ENCODE measurements at regions not wholly inside any gene's neighbourhood (a gene's known extent, or its start where the extent isn't known, plus 50 kb on each side); places are given as distances from the start of the nearest gene placed in this dataset.

GRCh38 chr22:27113641-27114040 lies 456.3 kb downstream of the MIAT start:
- ATAC-seq: no peak
- H3K36me3 Mint-ChIP-seq: no peaks in the 10 kb centered on the region
- H3K27ac Mint-ChIP-seq: no peak overlapping the region
- no peaks in the 10 kb centered on the region for H3K4me1 Mint-ChIP-seq
- peaks cover 0 to 7% (median 3%) of the 10 kb centered on the region in 9 donors for H3K9me3 Mint-ChIP-seq
- no peak overlapping the region for H3K4me3 Mint-ChIP-seq
- POLR2A ChIA-PET: no interaction called here
- DNase-seq: no peak
- H3K27me3 Mint-ChIP-seq: peaks cover 7 to 42% (median 14%) of the 10 kb centered on the region in 5 donors

GRCh38 chr22:27114186-27114585 lies 456.8 kb downstream of the MIAT start:
- no peak overlapping the region for H3K27ac Mint-ChIP-seq
- peaks cover 6 to 42% (median 12%) of the 10 kb centered on the region in 5 donors for H3K27me3 Mint-ChIP-seq
- DNase-seq: no peak
- POLR2A ChIA-PET: no interaction called here
- H3K9me3 Mint-ChIP-seq: peaks cover 0 to 5% (median 2%) of the 10 kb centered on the region in 9 donors
- no peak for ATAC-seq
- H3K4me3 Mint-ChIP-seq: no peak overlapping the region
- no peaks in the 10 kb centered on the region for H3K4me1 Mint-ChIP-seq
- H3K36me3 Mint-ChIP-seq: no peaks in the 10 kb centered on the region

GRCh38 chr22:27115410-27115809 lies 458.0 kb downstream of the MIAT start:
- POLR2A ChIA-PET: no interaction called here
- H3K4me3 Mint-ChIP-seq: no peak overlapping the region
- H3K27ac Mint-ChIP-seq: no peak overlapping the region
- no peaks in the 10 kb centered on the region for H3K4me1 Mint-ChIP-seq
- H3K27me3 Mint-ChIP-seq: peaks cover 3 to 32% (median 11%) of the 10 kb centered on the region in 5 donors
- H3K9me3 Mint-ChIP-seq: peaks cover 0 to 5% (median 0%) of the 10 kb centered on the region in 9 donors
- no peak for DNase-seq
- no peak for ATAC-seq
- H3K36me3 Mint-ChIP-seq: no peaks in the 10 kb centered on the region

DNA sequence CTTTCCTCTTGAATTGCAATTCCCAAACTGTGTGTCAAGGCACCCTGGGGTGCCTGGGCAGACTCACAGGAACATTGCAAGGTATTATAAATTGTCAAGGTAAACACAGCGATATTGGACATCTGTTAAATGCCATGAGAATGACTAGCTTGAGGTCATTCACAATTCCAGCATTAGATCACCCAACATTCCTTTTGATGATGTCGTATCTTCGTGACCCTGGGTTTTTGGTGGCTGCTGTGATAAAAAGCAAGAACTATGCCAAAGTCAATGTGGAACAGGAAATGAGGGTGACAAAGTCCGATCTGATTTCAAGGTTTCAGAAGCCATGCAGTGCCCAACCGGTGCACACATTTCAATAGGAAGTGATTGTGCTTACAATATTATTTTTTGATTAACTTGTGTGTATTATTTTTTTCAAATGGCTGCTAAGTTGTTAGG lies 458.4 kb downstream of the MIAT start:
- DNase-seq (no peak), ATAC-seq (no peak)
- peaks cover 0 to 7% (median 0%) of the 10 kb centered on the region in 9 donors for H3K9me3 Mint-ChIP-seq
- H3K4me1 Mint-ChIP-seq: no peaks in the 10 kb centered on the region
- H3K36me3 Mint-ChIP-seq: no peaks in the 10 kb centered on the region
- no peak overlapping the region for H3K4me3 Mint-ChIP-seq
- peaks cover 3 to 27% (median 10%) of the 10 kb centered on the region in 5 donors for H3K27me3 Mint-ChIP-seq
- no peak overlapping the region for H3K27ac Mint-ChIP-seq
- POLR2A ChIA-PET: no interaction called here

GRCh38 chr22:27116312-27117086 lies 459.1 kb downstream of the MIAT start:
- H3K4me1 Mint-ChIP-seq: no peaks in the 10 kb centered on the region
- H3K9me3 Mint-ChIP-seq: peaks cover 0 to 7% (median 0%) of the 10 kb centered on the region in 9 donors
- no peak for ATAC-seq
- H3K27ac Mint-ChIP-seq: no peak overlapping the region
- no peak overlapping the region for H3K4me3 Mint-ChIP-seq
- no peaks in the 10 kb centered on the region for H3K36me3 Mint-ChIP-seq
- POLR2A ChIA-PET: no interaction called here
- DNase-seq: no peak
- peaks cover 6 to 29% (median 13%) of the 10 kb centered on the region in 5 donors for H3K27me3 Mint-ChIP-seq

DNA sequence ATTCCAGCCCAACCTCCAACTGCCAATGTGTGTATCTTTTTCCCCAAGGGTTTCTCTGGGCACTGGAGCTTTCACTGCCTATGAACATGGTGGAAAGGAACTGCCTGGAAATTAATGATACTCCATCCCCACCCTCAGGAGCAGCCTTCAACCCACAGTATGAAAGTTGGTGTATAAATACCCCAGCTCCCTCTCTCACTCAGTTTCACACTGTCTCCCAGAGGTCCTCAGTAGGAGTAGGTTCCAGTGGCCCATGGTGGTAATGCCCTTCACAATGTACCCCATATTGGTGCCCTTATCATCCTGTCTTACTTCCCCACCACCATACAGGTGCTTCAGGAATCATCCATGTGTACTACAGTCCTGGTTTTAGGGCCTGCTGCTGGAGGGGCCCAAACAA lies 462.6 kb downstream of the MIAT start:
- no peak for DNase-seq
- H3K4me1 Mint-ChIP-seq: peaks cover 0 to 6% (median under 1%) of the 10 kb centered on the region in 4 donors
- H3K27me3 Mint-ChIP-seq: peaks cover 10 to 30% (median 24%) of the 10 kb centered on the region in 5 donors
- H3K27ac Mint-ChIP-seq: peak overlapping the region in 1 of 10 donors; percentile 32
- POLR2A ChIA-PET: no interaction called here
- no peak for ATAC-seq
- H3K9me3 Mint-ChIP-seq: peaks cover 0 to 4% (median 0%) of the 10 kb centered on the region in 9 donors
- H3K4me3 Mint-ChIP-seq: no peak overlapping the region
- H3K36me3 Mint-ChIP-seq: no peaks in the 10 kb centered on the region

- H3K36me3 Mint-ChIP-seq: no peaks in the 10 kb centered on the region
- no peak for ATAC-seq
These were observed 465.2 kb downstream of the MIAT start for GRCh38 chr22:27122574-27122973.

DNA sequence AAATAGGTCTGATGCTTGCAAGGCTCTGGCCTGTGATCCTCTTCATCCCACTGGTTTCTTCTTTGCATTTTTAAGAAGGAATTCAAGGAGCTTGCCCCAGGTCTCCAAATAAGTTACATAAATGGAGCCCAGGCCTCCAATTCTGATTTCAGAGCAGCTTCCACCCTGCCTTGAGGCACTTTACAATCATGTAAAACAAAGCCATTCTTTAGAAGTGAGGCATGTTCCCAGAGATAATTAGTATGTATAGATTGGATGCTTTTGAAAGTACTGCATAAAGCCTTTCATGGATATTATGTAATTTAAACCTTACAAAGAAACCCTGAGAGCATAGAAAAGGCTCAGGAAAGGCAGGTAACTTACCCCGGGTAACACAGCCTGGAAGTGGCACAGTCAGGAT lies 466.5 kb downstream of the MIAT start:
- H3K27ac Mint-ChIP-seq: no peak overlapping the region
- peaks cover 0 to 6% (median under 1%) of the 10 kb centered on the region in 4 donors for H3K4me1 Mint-ChIP-seq
- H3K27me3 Mint-ChIP-seq: peaks cover 23 to 32% (median 30%) of the 10 kb centered on the region in 5 donors
- ATAC-seq: no peak
- POLR2A ChIA-PET: no interaction called here
- H3K4me3 Mint-ChIP-seq: no peak overlapping the region
- no peak for DNase-seq
- H3K36me3 Mint-ChIP-seq: no peaks in the 10 kb centered on the region
- peaks cover 0 to 3% (median 0%) of the 10 kb centered on the region in 9 donors for H3K9me3 Mint-ChIP-seq

More at GRCh38 chr22:27122574-27122973, 465.2 kb downstream of the MIAT start:
- Mint-ChIP-seq H3K27me3 (peaks cover 22 to 31% (median 30%) of the 10 kb centered on the region in 5 donors), H3K9me3 (peaks cover 0 to 3% (median 0%) of the 10 kb centered on the region in 9 donors), H3K27ac (no peak overlapping the region), H3K4me1 (peaks cover 0 to 6% (median under 1%) of the 10 kb centered on the region in 4 donors), H3K4me3 (no peak overlapping the region)
- POLR2A ChIA-PET: no interaction called here
- no peak for DNase-seq

DNA sequence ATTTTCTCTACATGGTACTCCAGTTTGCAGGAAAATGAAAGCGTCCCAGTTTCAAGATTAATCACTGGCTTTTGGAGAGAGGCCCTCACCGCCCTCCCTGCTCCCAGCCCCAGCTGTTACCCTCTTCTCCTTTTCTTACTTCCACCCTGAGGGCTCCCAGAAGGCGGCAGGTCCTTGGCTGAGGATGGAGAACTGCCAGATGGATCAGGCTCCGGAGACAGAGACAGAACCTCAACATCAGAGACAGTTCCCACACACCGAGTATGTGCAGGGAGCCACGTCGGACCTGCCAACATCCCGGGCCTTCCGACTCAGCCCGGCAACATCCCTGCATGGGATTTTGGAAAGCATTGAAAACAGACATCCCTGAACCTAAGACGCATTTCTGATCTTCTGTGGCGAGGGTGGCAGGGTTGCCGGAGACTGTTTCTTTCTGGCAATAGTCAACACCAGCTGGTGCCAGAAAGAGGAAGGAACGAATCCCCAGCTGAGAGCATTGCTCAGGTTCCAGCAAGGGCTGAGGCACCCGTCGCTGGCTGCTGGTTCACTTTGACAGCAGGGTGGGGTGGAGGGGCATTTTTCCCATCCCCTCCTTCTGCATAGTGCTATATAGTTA lies 467.1 kb downstream of the MIAT start:
- H3K27me3 Mint-ChIP-seq: peaks cover 27 to 36% (median 32%) of the 10 kb centered on the region in 5 donors
- no peak for ATAC-seq
- H3K4me1 Mint-ChIP-seq: peaks cover 0 to 6% (median under 1%) of the 10 kb centered on the region in 4 donors
- H3K27ac Mint-ChIP-seq: no peak overlapping the region
- peaks cover 0 to 3% (median 0%) of the 10 kb centered on the region in 9 donors for H3K9me3 Mint-ChIP-seq
- DNase-seq: no peak
- no peak overlapping the region for H3K4me3 Mint-ChIP-seq
- POLR2A ChIA-PET: no interaction called here
- no peaks in the 10 kb centered on the region for H3K36me3 Mint-ChIP-seq

GRCh38 chr22:27125539-27125938 lies 468.2 kb downstream of the MIAT start:
- peaks cover 0 to 2% (median 0%) of the 10 kb centered on the region in 9 donors for H3K9me3 Mint-ChIP-seq
- H3K27me3 Mint-ChIP-seq: peaks cover 27 to 36% (median 32%) of the 10 kb centered on the region in 5 donors
- no peaks in the 10 kb centered on the region for H3K36me3 Mint-ChIP-seq
- H3K4me1 Mint-ChIP-seq: peaks cover 0 to 6% (median under 1%) of the 10 kb centered on the region in 4 donors
- H3K27ac Mint-ChIP-seq: no peak overlapping the region
- no peak overlapping the region for H3K4me3 Mint-ChIP-seq
- POLR2A ChIA-PET: no interaction called here
- DNase-seq: no peak
- ATAC-seq: no peak

- H3K27ac Mint-ChIP-seq: no peak overlapping the region
- H3K4me1 Mint-ChIP-seq: peaks cover 0 to 11% (median under 1%) of the 10 kb centered on the region in 4 donors
- H3K9me3 Mint-ChIP-seq: no peaks in the 10 kb centered on the region
- no peak for ATAC-seq
- POLR2A ChIA-PET: no interaction called here
- no peak overlapping the region for H3K4me3 Mint-ChIP-seq
- no peak for DNase-seq
- H3K27me3 Mint-ChIP-seq: peaks cover 30 to 44% (median 39%) of the 10 kb centered on the region in 5 donors
- no peaks in the 10 kb centered on the region for H3K36me3 Mint-ChIP-seq
These were observed 470.5 kb downstream of the MIAT start for GRCh38 chr22:27127911-27128310.

DNA sequence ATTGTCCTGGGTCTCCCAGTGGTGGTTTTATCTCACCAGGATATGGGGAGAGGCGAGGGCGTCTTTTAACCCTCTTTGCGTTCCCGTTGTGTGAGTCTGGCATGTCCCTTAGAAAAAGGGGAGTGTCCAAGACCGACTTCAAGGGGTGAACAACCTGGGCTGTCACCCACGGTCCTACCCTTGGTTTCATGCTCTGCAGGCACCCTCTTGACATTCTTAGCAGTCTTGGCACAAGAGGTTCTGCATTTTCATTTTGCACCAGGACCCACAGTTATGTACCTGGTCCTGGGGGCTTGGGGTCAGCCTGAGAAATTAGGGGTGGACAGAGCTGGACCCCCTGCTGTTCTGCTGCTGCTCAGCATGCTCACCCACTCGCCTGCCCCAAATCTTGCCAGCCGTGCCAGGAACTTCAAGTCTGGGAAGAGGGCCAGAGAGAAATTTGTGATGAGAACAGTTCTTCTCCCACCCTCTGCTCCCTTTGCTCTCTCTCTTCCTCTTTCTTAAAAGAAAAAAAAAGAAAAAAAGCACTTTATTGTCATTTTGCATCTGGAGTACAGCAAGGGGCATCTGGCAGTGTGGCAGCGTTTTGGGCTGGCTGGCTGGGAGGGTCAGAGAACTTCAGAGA lies 471.2 kb downstream of the MIAT start:
- POLR2A ChIA-PET: no interaction called here
- H3K27me3 Mint-ChIP-seq: peaks cover 30 to 51% (median 38%) of the 10 kb centered on the region in 5 donors

DNA sequence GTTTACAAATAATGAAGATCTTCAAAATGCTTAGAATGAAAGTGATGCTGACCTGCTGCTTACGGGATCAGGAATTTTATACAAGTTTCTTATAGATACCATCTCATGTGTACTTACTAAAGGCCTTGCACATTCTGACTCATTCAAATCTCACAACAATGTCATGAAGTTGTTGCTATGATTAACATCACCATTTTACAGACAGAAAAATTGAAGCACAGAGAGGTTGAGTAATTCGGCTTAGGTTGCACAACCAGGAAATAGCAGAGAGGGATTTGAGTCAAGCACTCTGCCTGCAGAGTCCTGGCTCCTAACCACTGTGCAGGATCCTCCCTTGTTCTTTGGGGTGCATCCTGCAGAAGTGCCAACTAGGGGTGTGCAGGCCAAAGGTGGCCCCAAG lies 471.9 kb downstream of the MIAT start:
- no peak for ATAC-seq
- Mint-ChIP-seq H3K4me1 (peaks cover 0 to 10% (median 0%) of the 10 kb centered on the region in 4 donors), H3K36me3 (no peaks in the 10 kb centered on the region), H3K9me3 (no peaks in the 10 kb centered on the region), H3K4me3 (no peak overlapping the region), H3K27ac (no peak overlapping the region), H3K27me3 (peaks cover 28 to 57% (median 35%) of the 10 kb centered on the region in 5 donors)
- POLR2A ChIA-PET: no interaction called here
- DNase-seq: no peak

More for the DNA sequence above, 471.2 kb downstream of the MIAT start:
- DNase-seq (no peak), ATAC-seq (no peak)
- Mint-ChIP-seq H3K36me3 (no peaks in the 10 kb centered on the region), H3K27ac (no peak overlapping the region), H3K4me3 (no peak overlapping the region), H3K9me3 (no peaks in the 10 kb centered on the region), H3K4me1 (peaks cover 0 to 11% (median under 1%) of the 10 kb centered on the region in 4 donors)

Data from naive thymus-derived CD8-positive, alpha-beta T cell (primary cell).